ENCODE measurements at regions not wholly inside any gene's neighbourhood (a gene's known extent, or its start where the extent isn't known, plus 50 kb on each side); places are given as distances from the start of the nearest gene placed in this dataset.

GRCh38 chr3:118587037-118587741, 447.5 kb downstream of the IGSF11 start:
- Histone ChIP-seq H3K9ac (ENCODE audit: low read length) (no peak overlapping the region), H3K27me3 (ENCODE audit: control insufficient read depth, insufficient read depth, low read length) (no peaks in the 10 kb centered on the region), H3K4me1 (ENCODE audit: control insufficient read depth, low read depth, low read length) (no peaks in the 10 kb centered on the region), H3K4me3 (ENCODE audit: low read length) (no peak overlapping the region), H3K36me3 (ENCODE audit: control insufficient read depth, low read depth, low read length) (no peaks in the 10 kb centered on the region), H3K27ac (ENCODE audit: low read length) (no peak overlapping the region), H3K9me3 (ENCODE audit: control insufficient read depth, low read depth, low read length) (peaks cover 4% of the 10 kb centered on the region)

DNA sequence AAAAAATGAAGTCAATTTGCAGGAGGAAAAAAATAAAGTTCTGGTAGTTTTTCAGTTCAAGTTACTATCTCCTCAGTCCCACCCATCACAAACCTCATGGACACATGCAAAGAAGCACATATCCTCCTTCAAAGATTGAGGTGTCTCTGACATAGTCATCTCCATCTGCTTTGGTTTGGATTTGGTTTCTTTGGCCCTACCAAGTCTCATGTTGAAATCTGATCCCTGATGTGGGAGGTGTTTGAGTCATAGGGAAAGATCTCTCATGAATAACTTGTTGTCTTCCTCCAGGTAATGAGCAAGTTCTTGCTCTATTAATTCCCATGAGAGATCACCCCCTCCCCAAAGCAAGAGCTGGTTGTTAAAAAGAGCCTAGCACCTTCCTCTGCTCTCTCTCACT, 446.8 kb downstream of the IGSF11 start:
- Histone ChIP-seq H3K4me1 (ENCODE audit: control insufficient read depth, low read depth, low read length) (no peaks in the 10 kb centered on the region), H3K27ac (ENCODE audit: low read length) (no peak overlapping the region), H3K9ac (ENCODE audit: low read length) (no peak overlapping the region), H3K36me3 (ENCODE audit: control insufficient read depth, low read depth, low read length) (no peaks in the 10 kb centered on the region), H3K9me3 (ENCODE audit: control insufficient read depth, low read depth, low read length) (peaks cover 8% of the 10 kb centered on the region), H3K27me3 (ENCODE audit: control insufficient read depth, insufficient read depth, low read length) (no peaks in the 10 kb centered on the region), H3K4me3 (ENCODE audit: low read length) (no peak overlapping the region)

GRCh38 chr3:118593277-118593670, 441.4 kb downstream of the IGSF11 start:
- Histone ChIP-seq H3K27me3 (ENCODE audit: control insufficient read depth, insufficient read depth, low read length) (no peaks in the 10 kb centered on the region), H3K4me1 (ENCODE audit: control insufficient read depth, low read depth, low read length) (no peaks in the 10 kb centered on the region), H3K27ac (ENCODE audit: low read length) (no peak overlapping the region)

DNA sequence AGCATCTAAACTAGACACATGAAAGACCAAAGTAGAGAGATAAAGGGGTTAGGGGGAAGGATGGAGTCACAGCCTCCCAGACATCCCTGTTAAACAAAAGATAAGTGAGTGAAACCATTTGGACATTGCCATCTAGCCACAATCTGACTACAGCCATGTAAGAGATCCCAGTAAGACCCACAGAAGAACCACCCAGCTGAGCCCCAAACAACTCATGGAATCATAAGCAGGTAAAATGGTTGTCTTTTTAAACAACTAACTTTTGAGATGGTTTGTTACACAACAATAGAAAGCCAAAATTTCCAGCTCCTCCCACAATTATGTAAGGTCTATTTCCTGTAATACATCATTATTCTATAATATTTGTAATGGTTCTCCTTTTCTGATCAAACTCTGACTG, 437.5 kb downstream of the IGSF11 start:
- H3K27me3 ChIP-seq (ENCODE audit: control insufficient read depth, insufficient read depth, low read length): no peaks in the 10 kb centered on the region
- H3K4me3 ChIP-seq (ENCODE audit: low read length): no peak overlapping the region
- H3K36me3 ChIP-seq (ENCODE audit: control insufficient read depth, low read depth, low read length): no peaks in the 10 kb centered on the region
- H3K9me3 ChIP-seq (ENCODE audit: control insufficient read depth, low read depth, low read length): peaks cover 12% of the 10 kb centered on the region
- no peak overlapping the region for H3K27ac ChIP-seq (ENCODE audit: low read length)
- H3K9ac ChIP-seq (ENCODE audit: low read length): no peak overlapping the region
- no peaks in the 10 kb centered on the region for H3K4me1 ChIP-seq (ENCODE audit: control insufficient read depth, low read depth, low read length)

More at GRCh38 chr3:118593277-118593670, 441.4 kb downstream of the IGSF11 start:
- Histone ChIP-seq H3K9me3 (ENCODE audit: control insufficient read depth, low read depth, low read length) (peaks cover 16% of the 10 kb centered on the region), H3K9ac (ENCODE audit: low read length) (no peak overlapping the region), H3K4me3 (ENCODE audit: low read length) (no peak overlapping the region), H3K36me3 (ENCODE audit: control insufficient read depth, low read depth, low read length) (no peaks in the 10 kb centered on the region)

GRCh38 chr3:118607915-118608820, 426.5 kb downstream of the IGSF11 start:
- H3K27me3 ChIP-seq (ENCODE audit: control insufficient read depth, insufficient read depth, low read length): no peaks in the 10 kb centered on the region
- no peak overlapping the region for H3K9ac ChIP-seq (ENCODE audit: low read length)
- no peaks in the 10 kb centered on the region for H3K9me3 ChIP-seq (ENCODE audit: control insufficient read depth, low read depth, low read length)
- no peaks in the 10 kb centered on the region for H3K4me1 ChIP-seq (ENCODE audit: control insufficient read depth, low read depth, low read length)
- H3K27ac ChIP-seq (ENCODE audit: low read length): no peak overlapping the region
- no peak overlapping the region for H3K4me3 ChIP-seq (ENCODE audit: low read length)
- no peaks in the 10 kb centered on the region for H3K36me3 ChIP-seq (ENCODE audit: control insufficient read depth, low read depth, low read length)

- Histone ChIP-seq H3K4me1 (ENCODE audit: control insufficient read depth, low read depth, low read length) (no peaks in the 10 kb centered on the region), H3K27ac (ENCODE audit: low read length) (no peak overlapping the region)
These were observed 416.2 kb downstream of the IGSF11 start for GRCh38 chr3:118618247-118619040.

DNA sequence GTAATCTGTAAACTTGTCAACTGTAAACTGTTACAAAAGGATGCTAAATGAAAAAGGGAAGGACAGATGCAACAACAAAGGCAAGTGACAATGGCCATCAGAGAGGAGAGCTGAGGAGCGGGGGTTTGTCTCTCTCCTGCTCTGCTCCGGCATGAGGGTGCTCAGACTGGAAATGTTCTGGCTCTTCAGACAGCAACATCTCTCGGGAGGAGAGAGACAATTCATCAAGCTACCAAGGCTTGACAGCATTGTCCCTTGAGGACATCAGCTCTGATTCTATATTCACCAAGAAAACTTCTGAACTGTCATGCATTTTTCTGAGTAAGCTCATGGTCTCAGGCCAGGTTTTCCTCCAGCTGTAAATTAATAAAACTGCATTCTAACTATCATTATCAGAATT, 408.2 kb downstream of the IGSF11 start:
- Histone ChIP-seq H3K36me3 (ENCODE audit: control insufficient read depth, low read depth, low read length) (no peaks in the 10 kb centered on the region), H3K4me3 (ENCODE audit: low read length) (no peak overlapping the region), H3K27me3 (ENCODE audit: control insufficient read depth, insufficient read depth, low read length) (no peaks in the 10 kb centered on the region), H3K4me1 (ENCODE audit: control insufficient read depth, low read depth, low read length) (peaks cover 3% of the 10 kb centered on the region), H3K9me3 (ENCODE audit: control insufficient read depth, low read depth, low read length) (no peaks in the 10 kb centered on the region), H3K9ac (ENCODE audit: low read length) (no peak overlapping the region), H3K27ac (ENCODE audit: low read length) (no peak overlapping the region)

More at GRCh38 chr3:118618247-118619040, 416.2 kb downstream of the IGSF11 start:
- Histone ChIP-seq H3K27me3 (ENCODE audit: control insufficient read depth, insufficient read depth, low read length) (no peaks in the 10 kb centered on the region), H3K4me3 (ENCODE audit: low read length) (no peak overlapping the region), H3K9me3 (ENCODE audit: control insufficient read depth, low read depth, low read length) (no peaks in the 10 kb centered on the region), H3K9ac (ENCODE audit: low read length) (no peak overlapping the region), H3K36me3 (ENCODE audit: control insufficient read depth, low read depth, low read length) (no peaks in the 10 kb centered on the region)

- Histone ChIP-seq H3K4me1 (ENCODE audit: control insufficient read depth, low read depth, low read length) (peaks cover 3% of the 10 kb centered on the region), H3K9me3 (ENCODE audit: control insufficient read depth, low read depth, low read length) (no peaks in the 10 kb centered on the region), H3K27me3 (ENCODE audit: control insufficient read depth, insufficient read depth, low read length) (no peaks in the 10 kb centered on the region), H3K4me3 (ENCODE audit: low read length) (no peak overlapping the region), H3K27ac (ENCODE audit: low read length) (no peak overlapping the region), H3K9ac (ENCODE audit: low read length) (no peak overlapping the region), H3K36me3 (ENCODE audit: control insufficient read depth, low read depth, low read length) (no peaks in the 10 kb centered on the region)
These were observed 405.8 kb downstream of the IGSF11 start for GRCh38 chr3:118628704-118629341.

DNA sequence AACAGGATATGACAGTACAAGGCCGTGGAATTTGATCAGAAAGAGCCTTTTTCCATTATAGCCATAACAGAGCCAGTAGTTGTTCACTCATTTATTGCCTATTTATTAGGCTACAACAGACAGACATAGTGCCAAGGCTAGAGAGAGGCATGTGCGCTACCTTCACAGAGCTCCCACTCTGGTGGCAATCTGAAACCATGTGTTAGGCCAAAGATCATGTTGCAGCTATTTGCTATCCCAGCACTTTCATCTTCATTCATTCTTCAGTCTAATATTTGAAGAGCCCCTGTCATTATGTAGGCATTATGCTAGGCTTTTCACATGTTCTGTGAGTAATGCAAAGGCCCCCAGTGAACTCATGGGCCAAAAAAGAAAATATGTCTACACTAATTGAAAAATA, 404.8 kb downstream of the IGSF11 start:
- no peaks in the 10 kb centered on the region for H3K36me3 ChIP-seq (ENCODE audit: control insufficient read depth, low read depth, low read length)
- peaks cover 3% of the 10 kb centered on the region for H3K4me1 ChIP-seq (ENCODE audit: control insufficient read depth, low read depth, low read length)
- no peak overlapping the region for H3K9ac ChIP-seq (ENCODE audit: low read length)
- no peaks in the 10 kb centered on the region for H3K27me3 ChIP-seq (ENCODE audit: control insufficient read depth, insufficient read depth, low read length)
- no peak overlapping the region for H3K4me3 ChIP-seq (ENCODE audit: low read length)
- H3K27ac ChIP-seq (ENCODE audit: low read length): no peak overlapping the region
- H3K9me3 ChIP-seq (ENCODE audit: control insufficient read depth, low read depth, low read length): no peaks in the 10 kb centered on the region

DNA sequence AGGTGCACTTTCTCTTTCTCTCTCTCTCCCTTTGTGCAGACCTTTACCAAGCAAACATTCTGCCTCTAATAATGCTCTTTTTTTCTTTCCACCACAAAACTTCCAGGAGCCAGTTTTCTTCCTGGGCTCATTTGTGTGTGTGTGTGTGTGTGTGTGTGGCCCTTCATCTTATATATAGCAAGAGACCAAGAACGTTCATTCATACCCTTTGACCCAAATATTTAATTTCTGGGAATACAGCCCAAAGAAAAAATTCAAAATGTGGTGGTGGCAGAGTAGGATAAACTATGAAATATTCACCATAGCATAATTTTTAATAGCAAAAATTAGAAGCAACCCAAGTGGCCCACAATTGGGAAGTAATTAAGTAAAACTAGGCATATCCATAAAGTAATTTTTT, 398.9 kb downstream of the IGSF11 start:
- H3K27ac ChIP-seq (ENCODE audit: low read length): no peak overlapping the region
- H3K36me3 ChIP-seq (ENCODE audit: control insufficient read depth, low read depth, low read length): no peaks in the 10 kb centered on the region
- no peak overlapping the region for H3K4me3 ChIP-seq (ENCODE audit: low read length)
- no peaks in the 10 kb centered on the region for H3K4me1 ChIP-seq (ENCODE audit: control insufficient read depth, low read depth, low read length)
- no peaks in the 10 kb centered on the region for H3K9me3 ChIP-seq (ENCODE audit: control insufficient read depth, low read depth, low read length)
- H3K9ac ChIP-seq (ENCODE audit: low read length): no peak overlapping the region
- H3K27me3 ChIP-seq (ENCODE audit: control insufficient read depth, insufficient read depth, low read length): no peaks in the 10 kb centered on the region

- no peak overlapping the region for H3K9ac ChIP-seq (ENCODE audit: low read length)
- peaks cover 3% of the 10 kb centered on the region for H3K4me1 ChIP-seq (ENCODE audit: control insufficient read depth, low read depth, low read length)
- no peaks in the 10 kb centered on the region for H3K27me3 ChIP-seq (ENCODE audit: control insufficient read depth, insufficient read depth, low read length)
- no peak overlapping the region for H3K27ac ChIP-seq (ENCODE audit: low read length)
- H3K9me3 ChIP-seq (ENCODE audit: control insufficient read depth, low read depth, low read length): no peaks in the 10 kb centered on the region
- H3K36me3 ChIP-seq (ENCODE audit: control insufficient read depth, low read depth, low read length): no peaks in the 10 kb centered on the region
- H3K4me3 ChIP-seq (ENCODE audit: low read length): no peak overlapping the region
These were observed 397.8 kb downstream of the IGSF11 start for GRCh38 chr3:118636841-118637240.

Measured in iPS-18a (cell line).